ENCODE measurements at regions not wholly inside any gene's neighbourhood (a gene's known extent, or its start where the extent isn't known, plus 50 kb on each side); places are given as distances from the start of the nearest gene placed in this dataset.
"Not testable (repeated sequence)": the region's sequence is repeated elsewhere in the genome, so short reads cannot be mapped to it uniquely, and the experiment has no call there.

GRCh38 chrY:12431546-12431945 lies 269.5 kb upstream of the USP9Y start:
- Histone ChIP-seq H3K4me3 (no peak overlapping the region), H3K9me3 (no peaks in the 10 kb centered on the region), H3K4me1 (no peaks in the 10 kb centered on the region), H3K27me3 (no peaks in the 10 kb centered on the region), H3K27ac (no peak overlapping the region), H3K36me3 (no peaks in the 10 kb centered on the region)
- TF ChIP-seq POLR2A (IDR thresholded peaks at IDR 0.05) (no peak), CTCF (IDR thresholded peaks at IDR 0.05) (no peak)
- no peak for DNase-seq

- H3K27me3 ChIP-seq, H3K4me3 ChIP-seq, DNase-seq, H3K27ac ChIP-seq, H3K9me3 ChIP-seq, H3K36me3 ChIP-seq, H3K4me1 ChIP-seq: not testable (repeated sequence)
Observed at GRCh38 chrY:12438823-12439222, 262.2 kb upstream of the USP9Y start.

- Histone ChIP-seq H3K4me3 (no peak overlapping the region), H3K27me3 (no peaks in the 10 kb centered on the region), H3K9me3 (no peaks in the 10 kb centered on the region), H3K4me1 (no peaks in the 10 kb centered on the region), H3K27ac (no peak overlapping the region), H3K36me3 (no peaks in the 10 kb centered on the region)
- TF ChIP-seq CTCF (IDR thresholded peaks at IDR 0.05) = no peak
- no peak for TF ChIP-seq POLR2A (IDR thresholded peaks at IDR 0.05)
- DNase-seq = no peak
Observed at GRCh38 chrY:12444200-12444599, 256.8 kb upstream of the USP9Y start.

GRCh38 chrY:12446486-12447265 lies 254.4 kb upstream of the USP9Y start:
- not testable (repeated sequence) for H3K27ac ChIP-seq, DNase-seq, H3K4me3 ChIP-seq, H3K36me3 ChIP-seq, H3K9me3 ChIP-seq, H3K4me1 ChIP-seq, H3K27me3 ChIP-seq

GRCh38 chrY:12448561-12448960 lies 252.5 kb upstream of the USP9Y start:
- H3K36me3 ChIP-seq, H3K4me3 ChIP-seq, H3K27me3 ChIP-seq, H3K27ac ChIP-seq, H3K9me3 ChIP-seq, H3K4me1 ChIP-seq, DNase-seq: not testable (repeated sequence)

GRCh38 chrY:12453318-12453717 lies 247.7 kb upstream of the USP9Y start:
- not testable (repeated sequence) for DNase-seq, H3K36me3 ChIP-seq, H3K4me1 ChIP-seq, H3K4me3 ChIP-seq, H3K27me3 ChIP-seq, H3K9me3 ChIP-seq, H3K27ac ChIP-seq

- Histone ChIP-seq H3K27ac (no peak overlapping the region), H3K4me1 (no peaks in the 10 kb centered on the region), H3K4me3 (no peak overlapping the region), H3K27me3 (no peaks in the 10 kb centered on the region), H3K36me3 (no peaks in the 10 kb centered on the region), H3K9me3 (no peaks in the 10 kb centered on the region)
- no peak for DNase-seq
- TF ChIP-seq POLR2A (IDR thresholded peaks at IDR 0.05) (no peak), CTCF (IDR thresholded peaks at IDR 0.05) (no peak)
Observed at GRCh38 chrY:12459965-12460364, 241.1 kb upstream of the USP9Y start.

GRCh38 chrY:12464155-12464554 lies 236.9 kb upstream of the USP9Y start:
- H3K36me3 ChIP-seq = no peaks in the 10 kb centered on the region
- DNase-seq = no peak
- H3K27ac ChIP-seq = no peak overlapping the region
- no peak overlapping the region for H3K4me3 ChIP-seq
- no peaks in the 10 kb centered on the region for H3K27me3 ChIP-seq
- H3K4me1 ChIP-seq = no peaks in the 10 kb centered on the region
- no peaks in the 10 kb centered on the region for H3K9me3 ChIP-seq
- TF ChIP-seq CTCF (IDR thresholded peaks at IDR 0.05) = no peak
- no peak for TF ChIP-seq POLR2A (IDR thresholded peaks at IDR 0.05)
